OCI-LY1 (cell line): ENCODE measurements at regions not wholly inside any gene's neighbourhood (a gene's known extent, or its start where the extent isn't known, plus 50 kb on each side); places are given as distances from the start of the nearest gene placed in this dataset.

Experiments
- H2AFZ ChIP-seq: fragments of 200-600 bp; sonication (generic), shearing (Covaris generic); 2 replicates; pipeline ENCODE4 v1.6.0; 2014; ENCODE audit warnings: antibody characterized with exemption, mild to moderate bottlenecking, low read length
- H3F3A ChIP-seq: fragments of 200-600 bp; sonication (generic), shearing (Covaris generic); 2 replicates; pipeline ENCODE4 v1.6.0; 2014; ENCODE audit warnings: mild to moderate bottlenecking, antibody characterized with exemption, low read length, moderate library complexity; ENCODE audit not compliant: insufficient read depth
- H3K27ac ChIP-seq: fragments of 200-600 bp; sonication (generic); 2 replicates; pipeline ENCODE4 v1.5.1; 2014; ENCODE audit warnings: low read length, mixed run types, mild to moderate bottlenecking, low read depth; ENCODE audit not compliant: poor library complexity, severe bottlenecking
- H3K27me3 ChIP-seq: fragments of 200-600 bp; sonication (generic); 2 replicates; pipeline ENCODE4 v1.6.0; 2014; ENCODE audit warnings: antibody characterized with exemption, mild to moderate bottlenecking, low read length, moderate library complexity; ENCODE audit not compliant: insufficient read depth
- H3K36me3 ChIP-seq: fragments of 200-600 bp; sonication (generic); 2 replicates; pipeline ENCODE4 v1.6.1; 2014; ENCODE audit warnings: mild to moderate bottlenecking, antibody characterized with exemption, low read length, moderate library complexity, mixed read lengths; ENCODE audit not compliant: insufficient read depth
- H3K4me1 ChIP-seq: fragments of 200-600 bp; sonication (generic); 2 replicates; pipeline ENCODE4 v1.5.1; 2014; ENCODE audit warnings: mild to moderate bottlenecking, low read length, moderate library complexity; ENCODE audit not compliant: insufficient read depth, severe bottlenecking
- H3K4me2 ChIP-seq: fragments of 200-600 bp; sonication (generic), shearing (Covaris generic); 2 replicates; pipeline ENCODE4 v1.6.1; 2014; ENCODE audit warnings: low read length
- H3K4me3 ChIP-seq: fragments of 200-600 bp; sonication (generic); 2 replicates; pipeline ENCODE4 v1.5.1; 2014; ENCODE audit warnings: low read length, low read depth, mild to moderate bottlenecking, mixed read lengths; ENCODE audit not compliant: poor library complexity, severe bottlenecking
- H3K79me2 ChIP-seq: fragments of 200-600 bp; shearing (Covaris generic); 2 replicates; pipeline ENCODE4 v1.6.1; 2016; ENCODE audit warnings: mixed run types, low read length, mixed read lengths; ENCODE audit not compliant: insufficient read depth
- H3K9ac ChIP-seq: fragments of 200-600 bp; sonication (generic), shearing (Covaris generic); 2 replicates; pipeline ENCODE4 v1.6.1; 2014; ENCODE audit warnings: mild to moderate bottlenecking, low read length, mixed read lengths
- H3K9me2 ChIP-seq: fragments of 200-600 bp; sonication (generic), shearing (Covaris generic); 2 replicates; pipeline ENCODE4 v1.6.1; 2014; ENCODE audit warnings: low read depth, mild to moderate bottlenecking, low read length, mixed read lengths
- H3K9me3 ChIP-seq: fragments of 200-600 bp; shearing (Covaris generic); 2 replicates; pipeline ENCODE4 v1.6.1; 2014; ENCODE audit warnings: low read length, mixed read lengths
- H4K20me1 ChIP-seq: fragments of 200-600 bp; sonication (generic), shearing (Covaris generic); 2 replicates; pipeline ENCODE4 v1.6.0; 2016; ENCODE audit warnings: mild to moderate bottlenecking, low read length; ENCODE audit not compliant: insufficient read depth
- CTCF ChIP-seq: fragments of 200-600 bp; sonication (generic), shearing (Covaris generic); IDR thresholded peaks from 2 replicates; pipeline ENCODE4 v1.5.1; 2017; ENCODE audit warnings: mild to moderate bottlenecking, antibody characterized with exemption, low read length, moderate library complexity, mixed read lengths
- EZH2 ChIP-seq: fragments of 200-600 bp; sonication (generic), shearing (Covaris generic); IDR thresholded peaks from 2 replicates; pipeline ENCODE4 v1.8.0; 2017; ENCODE audit warnings: borderline replicate concordance, mixed run types, mild to moderate bottlenecking, antibody characterized with exemption, low read length, moderate library complexity, mixed read lengths

GRCh38 chr6:91501930-91502329 is 915.1 kb upstream of the MAP3K7 start:
- H3K27ac ChIP-seq = no peak overlapping the region
- no peak for TF ChIP-seq CTCF
- TF ChIP-seq EZH2 = no peak
- H3K4me2 ChIP-seq = no peak overlapping the region
- H4K20me1 ChIP-seq = no peaks in the 10 kb centered on the region
- no peak overlapping the region for H3K4me3 ChIP-seq
- H3K9me2 ChIP-seq = no peaks in the 10 kb centered on the region
- H3K4me1 ChIP-seq = no peaks in the 10 kb centered on the region
- no peaks in the 10 kb centered on the region for H3K27me3 ChIP-seq
- H3F3A ChIP-seq = no peaks in the 10 kb centered on the region
- H3K9ac ChIP-seq = no peak overlapping the region
- H3K79me2 ChIP-seq = no peaks in the 10 kb centered on the region
- no peaks in the 10 kb centered on the region for H3K9me3 ChIP-seq
- H3K36me3 ChIP-seq = no peaks in the 10 kb centered on the region
- H2AFZ ChIP-seq = no peak overlapping the region

DNA sequence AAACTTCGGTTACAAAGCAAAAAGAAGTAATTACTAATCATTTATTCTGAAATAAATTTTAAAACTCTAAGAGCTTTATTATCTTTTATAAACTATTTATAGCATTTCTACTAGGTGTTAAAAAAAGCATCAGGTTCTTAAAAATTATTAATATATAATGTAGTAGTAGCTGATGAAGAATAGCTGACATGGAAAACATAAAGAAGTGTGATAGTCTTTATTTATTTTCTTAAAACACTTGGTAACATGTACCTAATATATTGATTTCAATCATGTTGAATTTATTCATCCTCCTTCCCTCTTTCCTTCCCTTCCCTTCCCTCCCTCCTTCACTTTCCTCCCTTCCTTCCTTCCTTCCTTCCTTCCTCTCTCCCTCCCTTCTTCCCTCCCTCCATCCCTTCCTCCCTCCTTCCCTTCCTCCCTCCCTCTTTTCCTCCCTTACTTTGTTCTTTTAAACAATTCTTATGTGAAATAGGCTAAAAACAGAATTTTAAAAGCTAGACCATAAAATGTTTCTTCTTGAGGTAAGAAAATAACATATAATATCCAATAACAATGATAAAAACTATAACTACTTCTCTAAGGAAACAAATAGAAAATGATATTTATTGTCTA is 913.9 kb upstream of the MAP3K7 start:
- H2AFZ ChIP-seq = no peak overlapping the region
- no peaks in the 10 kb centered on the region for H3K4me1 ChIP-seq
- no peaks in the 10 kb centered on the region for H3K36me3 ChIP-seq
- H3K27ac ChIP-seq = no peak overlapping the region
- no peaks in the 10 kb centered on the region for H3K79me2 ChIP-seq
- no peaks in the 10 kb centered on the region for H4K20me1 ChIP-seq
- no peak overlapping the region for H3K4me3 ChIP-seq
- H3K4me2 ChIP-seq = no peak overlapping the region
- no peak overlapping the region for H3K9ac ChIP-seq
- H3K9me3 ChIP-seq = no peaks in the 10 kb centered on the region
- TF ChIP-seq EZH2 (no peak), CTCF (no peak)
- H3F3A ChIP-seq = no peaks in the 10 kb centered on the region
- H3K27me3 ChIP-seq = no peaks in the 10 kb centered on the region
- no peaks in the 10 kb centered on the region for H3K9me2 ChIP-seq

GRCh38 chr6:91498576-91498975 is 911.7 kb upstream of the MAP3K7 start:
- no peaks in the 10 kb centered on the region for H3K9me2 ChIP-seq
- no peak overlapping the region for H3K4me2 ChIP-seq

More at GRCh38 chr6:91498576-91498975, 911.7 kb upstream of the MAP3K7 start:
- Histone ChIP-seq H3K4me3 (no peak overlapping the region), H3K9me3 (no peaks in the 10 kb centered on the region), H3K27ac (no peak overlapping the region), H3K79me2 (no peaks in the 10 kb centered on the region), H3K4me1 (no peaks in the 10 kb centered on the region), H3K9ac (no peak overlapping the region), H3F3A (no peaks in the 10 kb centered on the region), H4K20me1 (no peaks in the 10 kb centered on the region), H3K36me3 (no peaks in the 10 kb centered on the region), H3K27me3 (no peaks in the 10 kb centered on the region), H2AFZ (no peak overlapping the region)
- TF ChIP-seq CTCF (no peak), EZH2 (no peak)
